ENCODE measurements at regions not wholly inside any gene's neighbourhood (a gene's known extent, or its start where the extent isn't known, plus 50 kb on each side); places are given as distances from the start of the nearest gene placed in this dataset.

GRCh38 chr1:230588323-230588746 is 53.9 kb upstream of the COG2 start:
- TF ChIP-seq, protein P1, sequence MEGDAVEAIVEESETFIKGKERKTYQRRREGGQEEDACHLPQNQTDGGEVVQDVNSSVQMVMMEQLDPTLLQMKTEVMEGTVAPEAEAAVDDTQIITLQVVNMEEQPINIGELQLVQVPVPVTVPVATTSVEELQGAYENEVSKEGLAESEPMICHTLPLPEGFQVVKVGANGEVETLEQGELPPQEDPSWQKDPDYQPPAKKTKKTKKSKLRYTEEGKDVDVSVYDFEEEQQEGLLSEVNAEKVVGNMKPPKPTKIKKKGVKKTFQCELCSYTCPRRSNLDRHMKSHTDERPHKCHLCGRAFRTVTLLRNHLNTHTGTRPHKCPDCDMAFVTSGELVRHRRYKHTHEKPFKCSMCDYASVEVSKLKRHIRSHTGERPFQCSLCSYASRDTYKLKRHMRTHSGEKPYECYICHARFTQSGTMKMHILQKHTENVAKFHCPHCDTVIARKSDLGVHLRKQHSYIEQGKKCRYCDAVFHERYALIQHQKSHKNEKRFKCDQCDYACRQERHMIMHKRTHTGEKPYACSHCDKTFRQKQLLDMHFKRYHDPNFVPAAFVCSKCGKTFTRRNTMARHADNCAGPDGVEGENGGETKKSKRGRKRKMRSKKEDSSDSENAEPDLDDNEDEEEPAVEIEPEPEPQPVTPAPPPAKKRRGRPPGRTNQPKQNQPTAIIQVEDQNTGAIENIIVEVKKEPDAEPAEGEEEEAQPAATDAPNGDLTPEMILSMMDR (CRISPR knock-in tag; IDR thresholded peaks at IDR 0.05) = no peak
- no peak for TF ChIP-seq NCOA2 (CRISPR knock-in tag; IDR thresholded peaks at IDR 0.05)
- TF ChIP-seq NFE2 (CRISPR knock-in tag; IDR thresholded peaks at IDR 0.05) = no peak
- TF ChIP-seq NKX3-1 (CRISPR knock-in tag; IDR thresholded peaks at IDR 0.05) = no peak
- no peak for TF ChIP-seq TGIF2 (CRISPR knock-in tag; IDR thresholded peaks at IDR 0.05)
- TF ChIP-seq BRCA1 (CRISPR knock-in tag; IDR thresholded peaks at IDR 0.05) = no peak
- TF ChIP-seq NFE2L1 (CRISPR knock-in tag; IDR thresholded peaks at IDR 0.05; ENCODE audit: borderline replicate concordance) = no peak
- TF ChIP-seq ATF7-NPFF (CRISPR knock-in tag; IDR thresholded peaks at IDR 0.05; ENCODE audit: low read depth) = no peak
- no peak for TF ChIP-seq ZBTB1 (CRISPR knock-in tag; IDR thresholded peaks at IDR 0.05; ENCODE audit: borderline replicate concordance)
- TF ChIP-seq FOXJ3 (CRISPR knock-in tag; IDR thresholded peaks at IDR 0.05; ENCODE audit: borderline replicate concordance) = no peak
- TF ChIP-seq ZNF501 (CRISPR knock-in tag; IDR thresholded peaks at IDR 0.05) = no peak
- TF ChIP-seq EP300 (IDR thresholded peaks at IDR 0.05; ENCODE audit: low read depth in 2 of 2, low read length in 2 of 2) = no peak
- no peak for TF ChIP-seq EP300 (CRISPR knock-in tag; IDR thresholded peaks at IDR 0.05; ENCODE audit: borderline replicate concordance)
- no peak for TF ChIP-seq ZNF646 (CRISPR knock-in tag; IDR thresholded peaks at IDR 0.05)

Measured in HepG2 (cell line).